GM12801 (cell line): ENCODE measurements at regions not wholly inside any gene's neighbourhood (a gene's known extent, or its start where the extent isn't known, plus 50 kb on each side); places are given as distances from the start of the nearest gene placed in this dataset.

Source experiments
- TF ChIP-seq, protein P1 (sequence below): IDR thresholded peaks from one replicate; pipeline ENCODE4 v1.5.1; 2011; ENCODE audit warnings: control low read depth; ENCODE audit not compliant: insufficient read length; ENCODE audit errors: extremely low read depth

DNA sequence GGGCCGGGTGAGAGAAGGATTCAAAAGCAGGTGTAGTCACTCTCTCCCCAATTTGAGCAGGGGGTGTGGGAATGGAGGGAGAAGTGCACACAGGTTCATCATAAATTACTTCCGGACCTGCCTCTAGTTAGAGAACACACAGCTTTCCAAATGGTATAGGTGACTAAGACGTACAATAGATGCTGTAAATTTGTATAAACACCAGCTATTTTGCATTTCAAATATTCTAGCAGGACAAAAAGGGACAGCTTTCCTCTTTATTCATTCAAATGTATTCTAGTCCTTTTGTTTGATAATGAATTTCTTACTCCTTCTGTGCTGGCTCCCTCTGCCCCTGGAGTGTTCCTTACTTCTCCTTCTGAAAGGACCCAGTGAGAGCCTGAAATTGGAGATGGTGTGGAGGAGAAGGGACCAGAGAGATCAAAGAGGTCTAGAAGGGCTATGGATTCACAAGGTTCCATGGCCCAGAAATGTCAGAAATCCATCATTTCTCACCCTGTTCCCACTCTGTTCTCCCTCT lies 53.2 kb upstream of the SH3BP4 start:
- TF ChIP-seq, protein P1, sequence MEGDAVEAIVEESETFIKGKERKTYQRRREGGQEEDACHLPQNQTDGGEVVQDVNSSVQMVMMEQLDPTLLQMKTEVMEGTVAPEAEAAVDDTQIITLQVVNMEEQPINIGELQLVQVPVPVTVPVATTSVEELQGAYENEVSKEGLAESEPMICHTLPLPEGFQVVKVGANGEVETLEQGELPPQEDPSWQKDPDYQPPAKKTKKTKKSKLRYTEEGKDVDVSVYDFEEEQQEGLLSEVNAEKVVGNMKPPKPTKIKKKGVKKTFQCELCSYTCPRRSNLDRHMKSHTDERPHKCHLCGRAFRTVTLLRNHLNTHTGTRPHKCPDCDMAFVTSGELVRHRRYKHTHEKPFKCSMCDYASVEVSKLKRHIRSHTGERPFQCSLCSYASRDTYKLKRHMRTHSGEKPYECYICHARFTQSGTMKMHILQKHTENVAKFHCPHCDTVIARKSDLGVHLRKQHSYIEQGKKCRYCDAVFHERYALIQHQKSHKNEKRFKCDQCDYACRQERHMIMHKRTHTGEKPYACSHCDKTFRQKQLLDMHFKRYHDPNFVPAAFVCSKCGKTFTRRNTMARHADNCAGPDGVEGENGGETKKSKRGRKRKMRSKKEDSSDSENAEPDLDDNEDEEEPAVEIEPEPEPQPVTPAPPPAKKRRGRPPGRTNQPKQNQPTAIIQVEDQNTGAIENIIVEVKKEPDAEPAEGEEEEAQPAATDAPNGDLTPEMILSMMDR = no peak

DNA sequence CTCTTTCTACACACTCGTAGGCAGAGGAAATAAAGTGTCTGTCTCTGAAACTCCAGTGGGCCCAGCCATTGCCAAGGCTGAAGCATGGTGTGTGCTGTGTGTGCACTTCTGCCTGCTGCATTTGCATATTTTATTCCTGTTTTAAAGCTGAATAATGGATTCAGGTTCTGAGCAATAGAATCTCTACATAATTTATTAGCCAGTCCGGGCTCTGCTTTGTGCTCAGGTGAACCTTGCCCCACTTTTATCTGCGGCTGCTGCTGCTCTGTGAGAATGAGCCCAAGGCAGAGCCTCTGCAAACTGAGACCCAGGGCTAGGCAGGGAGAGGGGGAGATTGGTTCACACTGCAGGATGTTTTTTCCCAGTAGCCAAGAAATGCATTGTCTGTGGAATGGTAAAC lies 64.6 kb upstream of the SH3BP4 start:
- TF ChIP-seq, protein P1 = no peak

GRCh38 chr2:234885886-234886285 lies 65.9 kb upstream of the SH3BP4 start:
- TF ChIP-seq, protein P1 = no peak

GRCh38 chr2:234885118-234885517 lies 66.7 kb upstream of the SH3BP4 start:
- TF ChIP-seq, protein P1 = no peak

GRCh38 chr2:234884591-234884990 lies 67.2 kb upstream of the SH3BP4 start:
- TF ChIP-seq, protein P1 = no peak

GRCh38 chr2:234881413-234882241 lies 70.2 kb upstream of the SH3BP4 start:
- TF ChIP-seq, protein P1 = no peak

DNA sequence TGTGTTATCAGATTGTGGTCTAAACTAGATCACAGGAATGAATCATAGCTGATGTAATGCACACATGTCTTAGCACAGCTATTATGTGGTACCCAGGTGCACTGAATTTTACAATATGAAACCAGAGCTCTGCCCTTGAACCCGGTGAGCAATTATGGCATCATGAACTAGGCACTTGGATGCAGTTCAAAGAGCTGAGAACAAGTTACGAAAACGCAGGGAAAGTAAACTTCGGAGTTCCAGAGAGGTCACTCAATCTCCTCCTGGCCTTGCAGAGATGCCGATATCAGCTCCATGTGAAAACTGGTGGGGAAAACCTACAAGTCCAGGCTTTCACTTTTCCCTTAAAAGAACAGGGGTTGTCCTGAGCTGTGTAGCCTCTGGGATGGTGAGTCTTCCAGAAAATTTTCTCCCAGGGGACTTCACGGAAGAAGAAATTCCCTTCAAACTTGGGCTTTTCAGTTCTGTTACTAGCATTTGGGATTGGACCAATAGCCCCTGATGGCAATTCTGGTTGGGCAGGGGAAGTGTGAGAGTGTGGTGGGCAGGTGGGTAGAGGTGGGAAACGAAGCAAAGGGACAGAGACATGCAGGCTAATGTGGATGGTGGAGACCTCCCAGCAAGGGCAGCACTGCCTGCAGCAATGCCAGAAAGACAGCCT lies 71.1 kb upstream of the SH3BP4 start:
- TF ChIP-seq, protein P1 = no peak
